ENCODE measurements at regions not wholly inside any gene's neighbourhood (a gene's known extent, or its start where the extent isn't known, plus 50 kb on each side); places are given as distances from the start of the nearest gene placed in this dataset.

- TF ChIP-seq CTCF (IDR thresholded peaks at IDR 0.05) (no peak), POLR2AphosphoS5 (IDR thresholded peaks at IDR 0.05) (no peak), POLR2A (IDR thresholded peaks at IDR 0.05; ENCODE audit: low read depth) (no peak), EP300 (IDR thresholded peaks at IDR 0.05) (no peak)
These were observed 74.5 kb upstream of the SPINK5 start for GRCh38 chr5:147989239-147989638.

Measured in esophagus muscularis mucosa (tissue), 4 donors.